AG10803 (cell line): ENCODE measurements at regions not wholly inside any gene's neighbourhood (a gene's known extent, or its start where the extent isn't known, plus 50 kb on each side); places are given as distances from the start of the nearest gene placed in this dataset.

Experiments used
- DNase-seq: peaks from one replicate; pipeline ENCODE4 v3.0.0; 2010; ENCODE audit warnings: low read depth
- H3K4me3 ChIP-seq: 2 replicates; pipeline ENCODE4 v1.5.1; 2011; ENCODE audit warnings: mild to moderate bottlenecking, low read length, control low read depth
- TF ChIP-seq, protein P1 (sequence below): conservative IDR thresholded peaks from 2 replicates; pipeline ENCODE4 v1.5.1; 2011; ENCODE audit warnings: mild to moderate bottlenecking, low read length, control low read depth, inconsistent platforms

DNA sequence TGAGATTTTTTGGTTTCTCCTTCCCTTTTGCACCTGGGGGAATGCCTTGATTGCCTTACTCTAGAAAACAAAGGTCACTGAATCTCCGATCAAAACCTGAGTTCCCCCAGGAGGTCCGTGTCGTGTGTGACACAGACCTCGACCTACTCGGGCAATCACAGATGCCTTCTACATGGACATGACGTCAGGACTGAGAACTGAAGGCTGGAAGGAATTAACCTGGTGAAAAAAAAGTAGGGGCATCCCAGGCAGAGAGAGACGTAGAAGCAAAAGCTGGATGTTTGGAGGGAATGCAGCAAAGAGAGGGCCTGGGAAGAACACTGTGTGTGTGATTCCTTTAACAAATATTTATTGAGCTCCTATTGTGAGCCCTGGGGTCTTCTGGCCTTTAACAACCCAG lies 178.0 kb downstream of the PRDM2 start:
- TF ChIP-seq, protein P1, sequence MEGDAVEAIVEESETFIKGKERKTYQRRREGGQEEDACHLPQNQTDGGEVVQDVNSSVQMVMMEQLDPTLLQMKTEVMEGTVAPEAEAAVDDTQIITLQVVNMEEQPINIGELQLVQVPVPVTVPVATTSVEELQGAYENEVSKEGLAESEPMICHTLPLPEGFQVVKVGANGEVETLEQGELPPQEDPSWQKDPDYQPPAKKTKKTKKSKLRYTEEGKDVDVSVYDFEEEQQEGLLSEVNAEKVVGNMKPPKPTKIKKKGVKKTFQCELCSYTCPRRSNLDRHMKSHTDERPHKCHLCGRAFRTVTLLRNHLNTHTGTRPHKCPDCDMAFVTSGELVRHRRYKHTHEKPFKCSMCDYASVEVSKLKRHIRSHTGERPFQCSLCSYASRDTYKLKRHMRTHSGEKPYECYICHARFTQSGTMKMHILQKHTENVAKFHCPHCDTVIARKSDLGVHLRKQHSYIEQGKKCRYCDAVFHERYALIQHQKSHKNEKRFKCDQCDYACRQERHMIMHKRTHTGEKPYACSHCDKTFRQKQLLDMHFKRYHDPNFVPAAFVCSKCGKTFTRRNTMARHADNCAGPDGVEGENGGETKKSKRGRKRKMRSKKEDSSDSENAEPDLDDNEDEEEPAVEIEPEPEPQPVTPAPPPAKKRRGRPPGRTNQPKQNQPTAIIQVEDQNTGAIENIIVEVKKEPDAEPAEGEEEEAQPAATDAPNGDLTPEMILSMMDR = no peak
- no peak for DNase-seq
- no peak overlapping the region for H3K4me3 ChIP-seq

DNA sequence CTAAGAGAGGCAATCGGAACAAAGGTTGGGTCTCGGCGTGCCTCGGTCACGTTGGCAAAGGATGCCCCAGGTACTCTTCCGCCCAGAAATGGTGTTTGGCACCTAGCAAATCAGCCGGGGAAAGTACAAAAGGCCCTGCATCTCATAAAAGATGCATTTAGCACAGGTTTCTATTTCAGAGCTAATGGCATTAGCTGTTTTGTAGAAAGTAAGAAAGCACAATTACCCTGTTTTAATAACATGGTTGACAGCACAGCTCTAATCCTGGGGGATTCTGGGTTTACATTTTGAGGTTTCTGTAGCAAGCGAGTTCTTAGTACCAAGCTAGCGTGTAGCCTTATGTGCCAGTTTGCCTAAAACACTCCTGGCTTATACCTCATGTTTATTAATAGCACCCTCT lies 178.5 kb downstream of the PRDM2 start:
- no peak for DNase-seq
- TF ChIP-seq, protein P1 = no peak
- H3K4me3 ChIP-seq = no peak overlapping the region

DNA sequence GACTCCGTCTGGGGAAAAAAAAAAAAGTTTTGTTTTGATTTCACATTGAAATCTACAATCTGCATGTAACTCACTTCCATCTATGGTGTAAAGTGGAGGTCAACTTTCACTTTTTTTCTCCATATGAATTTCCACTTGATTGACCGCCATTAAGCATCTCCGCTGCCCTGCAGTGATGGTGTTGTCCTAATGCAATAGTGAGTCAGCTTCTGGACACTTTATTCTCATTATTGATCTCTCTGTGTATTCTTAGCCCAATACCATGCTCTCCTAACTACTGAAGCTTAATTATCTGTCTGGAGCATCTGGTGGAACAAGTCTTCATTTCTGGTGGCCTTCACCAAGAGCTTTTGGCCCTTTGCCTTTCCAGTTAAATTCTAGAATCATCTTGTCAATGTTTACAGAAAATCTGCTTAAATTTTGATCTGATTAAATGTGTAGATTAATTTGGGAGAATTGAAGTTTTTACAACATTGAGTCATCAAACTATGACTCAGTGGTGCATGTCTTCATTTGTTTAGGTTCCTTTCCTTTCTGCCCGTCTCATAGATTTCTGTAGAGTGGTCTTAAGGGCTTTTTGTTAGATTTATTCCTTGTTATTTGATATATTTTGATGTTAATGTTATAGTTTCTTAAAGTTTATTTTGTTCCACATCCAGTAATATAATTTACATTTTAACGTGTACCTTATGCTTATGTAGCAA lies 181.5 kb downstream of the PRDM2 start:
- no peak overlapping the region for H3K4me3 ChIP-seq
- TF ChIP-seq, protein P1 = no peak

DNA sequence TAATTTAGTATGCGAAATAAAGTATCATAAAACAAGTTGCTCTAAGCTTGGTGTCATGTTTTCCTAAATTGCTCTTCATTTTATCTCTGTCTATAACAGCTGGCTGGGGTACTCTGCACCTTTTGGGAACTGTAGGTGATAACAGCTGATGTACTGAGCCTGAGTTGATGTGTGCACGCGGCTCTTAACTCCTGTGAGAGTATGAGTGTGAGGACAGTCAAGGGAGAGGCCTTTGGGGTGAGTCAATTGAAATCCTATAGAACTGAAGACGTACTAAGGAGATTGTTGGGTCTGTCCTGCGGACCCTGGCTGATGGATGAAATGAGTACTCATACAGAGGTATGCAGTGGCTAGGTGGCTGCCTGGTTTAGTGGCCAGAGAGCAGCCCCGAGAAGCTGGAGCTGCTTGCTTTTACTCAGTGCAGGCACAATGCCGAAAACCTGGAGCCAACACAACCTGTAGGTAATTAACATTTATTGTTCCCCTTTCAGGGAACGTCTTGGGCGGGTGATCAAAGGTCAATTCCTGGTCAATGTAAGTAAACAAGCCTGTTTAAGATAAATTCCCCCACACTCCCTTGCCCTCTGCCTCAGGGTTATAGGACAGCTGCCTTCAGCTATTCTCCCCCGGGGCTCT lies 188.5 kb downstream of the PRDM2 start:
- H3K4me3 ChIP-seq = no peak overlapping the region
- TF ChIP-seq, protein P1 = no peak
- no peak for DNase-seq

More for the DNA sequence above, 181.5 kb downstream of the PRDM2 start:
- DNase-seq = no peak

DNA sequence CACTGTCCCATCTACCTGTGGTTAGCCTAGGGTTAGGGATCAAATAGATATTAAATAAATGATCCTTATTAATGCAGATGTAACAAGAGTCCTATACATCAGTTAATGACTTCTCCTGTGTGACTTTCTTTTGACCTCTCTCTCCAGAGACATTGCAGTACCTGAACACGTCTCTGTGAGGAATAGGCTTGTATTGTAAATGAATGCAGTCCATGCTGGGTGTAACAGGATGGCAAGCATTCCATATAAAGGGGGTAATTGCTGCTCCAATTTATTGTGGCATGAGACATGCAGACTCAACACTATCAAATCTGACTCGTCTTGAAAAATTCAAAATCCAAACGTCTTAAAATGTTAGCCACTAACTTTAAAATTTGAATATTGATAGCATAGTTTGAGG lies 189.5 kb downstream of the PRDM2 start:
- DNase-seq = no peak
- TF ChIP-seq, protein P1 = no peak
- H3K4me3 ChIP-seq = no peak overlapping the region

DNA sequence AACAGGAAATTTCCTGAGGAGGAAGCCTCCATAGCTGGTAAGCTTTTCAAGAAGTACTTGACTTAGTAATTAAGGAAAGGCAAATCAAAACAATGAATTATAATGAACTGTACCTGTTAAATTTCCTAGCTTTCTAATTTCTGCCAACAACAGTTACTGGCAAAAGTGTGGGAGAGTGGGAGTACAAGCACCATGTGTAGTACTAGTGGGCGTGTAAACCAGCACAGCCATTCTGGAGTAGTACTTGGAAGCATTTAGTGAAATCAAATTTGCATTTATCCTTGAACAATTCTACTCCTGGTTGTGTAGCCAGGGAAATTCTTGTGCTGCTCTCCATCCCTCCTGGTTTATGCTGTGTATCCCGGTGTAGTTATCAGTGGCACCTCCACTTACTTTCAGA lies 190.8 kb downstream of the PRDM2 start:
- no peak overlapping the region for H3K4me3 ChIP-seq
- no peak for DNase-seq
- TF ChIP-seq, protein P1 = no peak

DNA sequence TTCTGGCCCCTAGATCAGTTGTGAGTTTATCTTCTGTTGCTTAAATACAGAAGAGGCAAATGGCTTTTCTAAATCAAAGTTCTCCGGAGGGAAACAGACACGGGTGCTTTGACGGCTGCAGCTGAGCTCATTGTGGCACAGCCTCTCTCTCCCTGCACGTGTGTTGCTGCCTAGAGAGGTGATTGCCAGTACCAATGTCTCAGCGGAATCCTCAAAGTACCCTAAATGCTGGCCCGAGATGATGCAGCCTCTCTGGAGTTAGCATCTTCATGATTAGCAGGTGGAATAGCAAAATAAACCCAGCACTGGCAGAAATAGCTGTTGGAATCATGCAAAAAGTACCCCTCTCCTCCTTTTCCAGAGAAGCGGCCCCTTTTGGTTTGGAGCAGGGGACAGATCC lies 192.2 kb downstream of the PRDM2 start:
- TF ChIP-seq, protein P1 = no peak
- H3K4me3 ChIP-seq = no peak overlapping the region

More for the DNA sequence above, 192.2 kb downstream of the PRDM2 start:
- DNase-seq = no peak
